ENCODE measurements at regions not wholly inside any gene's neighbourhood (a gene's known extent, or its start where the extent isn't known, plus 50 kb on each side); places are given as distances from the start of the nearest gene placed in this dataset.

GRCh38 chr16:17951378-17951777 is 385.2 kb downstream of the NPIPA8 start:
- Histone ChIP-seq H3K27me3 (ENCODE audit: control insufficient read depth, insufficient read depth, low read length) (no peaks in the 10 kb centered on the region), H3K4me3 (ENCODE audit: low read depth, low read length) (no peak overlapping the region), H3K36me3 (ENCODE audit: control insufficient read depth, insufficient read depth, low read length) (no peaks in the 10 kb centered on the region)
- DNase-seq (ENCODE audit: low read depth): peak; percentile 15
- TF ChIP-seq CTCF (IDR thresholded peaks at IDR 0.05; ENCODE audit: insufficient read depth, low read depth, low read length): no peak
- ChIA-PET POLR2A (no interaction called here), CTCF (no interaction called here)

- Histone ChIP-seq H3K27me3 (ENCODE audit: control insufficient read depth, insufficient read depth, low read length) (no peaks in the 10 kb centered on the region), H3K4me3 (ENCODE audit: low read depth, low read length) (no peak overlapping the region), H3K36me3 (ENCODE audit: control insufficient read depth, insufficient read depth, low read length) (no peaks in the 10 kb centered on the region)
- ChIA-PET POLR2A (no interaction called here), CTCF (no interaction called here)
- DNase-seq (ENCODE audit: low read depth): no peak
- no peak for TF ChIP-seq CTCF (IDR thresholded peaks at IDR 0.05; ENCODE audit: insufficient read depth, low read depth, low read length)
Observed at GRCh38 chr16:17949982-17950250, 386.6 kb downstream of the NPIPA8 start.

- Histone ChIP-seq H3K27me3 (ENCODE audit: control insufficient read depth, insufficient read depth, low read length) (no peaks in the 10 kb centered on the region), H3K36me3 (ENCODE audit: control insufficient read depth, insufficient read depth, low read length) (no peaks in the 10 kb centered on the region), H3K4me3 (ENCODE audit: low read depth, low read length) (no peak overlapping the region)
- no peak for TF ChIP-seq CTCF (IDR thresholded peaks at IDR 0.05; ENCODE audit: insufficient read depth, low read depth, low read length)
- DNase-seq (ENCODE audit: low read depth): no peak
- POLR2A ChIA-PET: no interaction called here
- CTCF ChIA-PET: no interaction called here
Observed at GRCh38 chr16:17949141-17949981, 387.2 kb downstream of the NPIPA8 start.

GRCh38 chr16:17947637-17948036 is 388.9 kb downstream of the NPIPA8 start:
- H3K4me3 ChIP-seq (ENCODE audit: low read depth, low read length): no peak overlapping the region
- CTCF ChIA-PET: no interaction called here
- H3K27me3 ChIP-seq (ENCODE audit: control insufficient read depth, insufficient read depth, low read length): no peaks in the 10 kb centered on the region
- POLR2A ChIA-PET: no interaction called here
- no peak for DNase-seq (ENCODE audit: low read depth)
- no peak for TF ChIP-seq CTCF (IDR thresholded peaks at IDR 0.05; ENCODE audit: insufficient read depth, low read depth, low read length)
- H3K36me3 ChIP-seq (ENCODE audit: control insufficient read depth, insufficient read depth, low read length): no peaks in the 10 kb centered on the region

- Histone ChIP-seq H3K36me3 (ENCODE audit: control insufficient read depth, insufficient read depth, low read length) (no peaks in the 10 kb centered on the region), H3K27me3 (ENCODE audit: control insufficient read depth, insufficient read depth, low read length) (no peaks in the 10 kb centered on the region), H3K4me3 (ENCODE audit: low read depth, low read length) (no peak overlapping the region)
- ChIA-PET CTCF (no interaction called here), POLR2A (no interaction called here)
- DNase-seq (ENCODE audit: low read depth): no peak
- no peak for TF ChIP-seq CTCF (IDR thresholded peaks at IDR 0.05; ENCODE audit: insufficient read depth, low read depth, low read length)
Observed at GRCh38 chr16:17947165-17947564, 389.4 kb downstream of the NPIPA8 start.
